ENCODE measurements at regions not wholly inside any gene's neighbourhood (a gene's known extent, or its start where the extent isn't known, plus 50 kb on each side); places are given as distances from the start of the nearest gene placed in this dataset.

- TF ChIP-seq CTCF (IDR thresholded peaks at IDR 0.05) = no peak
- no peak for TF ChIP-seq POLR2A (IDR thresholded peaks at IDR 0.05)
Observed at GRCh38 chr4:129543299-129543698, 447.3 kb downstream of the C4orf33 start.
